Lower leg skin (tissue), 4 donors: ENCODE measurements at regions not wholly inside any gene's neighbourhood (a gene's known extent, or its start where the extent isn't known, plus 50 kb on each side); places are given as distances from the start of the nearest gene placed in this dataset.

Experiments used
- DNase-seq, 2 donors: peaks; one replicate each; pipeline ENCODE4 v3.0.0-alpha.2; 2019; ENCODE audit warnings: low spot score in 2 of 2
- H3K4me3 ChIP-seq: fragments of 200-600 bp; sonication (generic); 2 replicates; pipeline ENCODE4 v1.5.1; 2017; ENCODE audit warnings: mild to moderate bottlenecking, low read depth; ENCODE audit not compliant: poor library complexity, severe bottlenecking
- CTCF ChIP-seq, 3 donors: fragments of 450-650 bp; IDR thresholded peaks; one replicate each; pipeline ENCODE4 v1.5.1; 2016; ENCODE audit warnings: antibody characterized with exemption in 3 of 3, mild to moderate bottlenecking in 3 of 3, moderate library complexity in 2 of 3
- POLR2A ChIP-seq, 2 donors: fragments of 450-650 bp; IDR thresholded peaks; one replicate each; pipeline ENCODE4 v1.6.1; 2016 to 2017; ENCODE audit warnings: antibody characterized with exemption in 2 of 2, mild to moderate bottlenecking in 1 of 2, moderate library complexity in 1 of 2
- WGBS, 2 donors: methylation state at CpG; one replicate each; pipeline ENCODE4 v1.1.5; 2018; 5-methylcytosine and 5-hydroxymethylcytosine counted together
- intact Hi-C: fragments of 100-400 bp; cut with DNase I; formaldehyde crosslinking; loops from one replicate; pipeline ENCODE4 v1.15.0; 2023; ENCODE audit warnings: low total_unique reads

- intact Hi-C loops: no loop called here
- no peak overlapping the region for H3K4me3 ChIP-seq
- WGBS, 2 donors: 82 to 91% methylated on average over 4 of the region's 4 CpGs
- DNase-seq: no peak
- TF ChIP-seq POLR2A (IDR thresholded peaks at IDR 0.05) (no peak), CTCF (IDR thresholded peaks at IDR 0.05) (no peak)
These were observed 1438.7 kb upstream of the ZEB2 start for GRCh38 chr2:145958611-145959010.

GRCh38 chr2:145957929-145958328, 1438.0 kb upstream of the ZEB2 start:
- intact Hi-C loops: no loop called here
- H3K4me3 ChIP-seq: no peak overlapping the region
- WGBS, 2 donors: 0% methylated on average over 1 of the region's 1 CpG
- no peak for TF ChIP-seq POLR2A (IDR thresholded peaks at IDR 0.05)
- no peak for TF ChIP-seq CTCF (IDR thresholded peaks at IDR 0.05)
- DNase-seq: no peak

GRCh38 chr2:145939949-145940348, 1420.0 kb upstream of the ZEB2 start:
- 18 to 29% methylated on average over 1 of the region's 1 CpG for WGBS, 2 donors
- no peak overlapping the region for H3K4me3 ChIP-seq
- no peak for DNase-seq
- intact Hi-C loops: no loop called here
- TF ChIP-seq POLR2A (IDR thresholded peaks at IDR 0.05): no peak
- TF ChIP-seq CTCF (IDR thresholded peaks at IDR 0.05): no peak

GRCh38 chr2:145935016-145935415, 1415.1 kb upstream of the ZEB2 start:
- TF ChIP-seq CTCF (IDR thresholded peaks at IDR 0.05) (no peak), POLR2A (IDR thresholded peaks at IDR 0.05) (no peak)
- H3K4me3 ChIP-seq: no peak overlapping the region
- intact Hi-C loops: no loop called here
- 79 to 83% methylated on average over 4 of the region's 4 CpGs for WGBS, 2 donors
- no peak for DNase-seq

GRCh38 chr2:145931781-145932395, 1412.0 kb upstream of the ZEB2 start:
- TF ChIP-seq CTCF (IDR thresholded peaks at IDR 0.05): no peak
- TF ChIP-seq POLR2A (IDR thresholded peaks at IDR 0.05): no peak
- intact Hi-C loops: no loop called here
- no peak for DNase-seq
- 59 to 60% methylated on average over 2 of the region's 2 CpGs for WGBS, 2 donors
- no peak overlapping the region for H3K4me3 ChIP-seq

GRCh38 chr2:145930318-145930717, 1410.4 kb upstream of the ZEB2 start:
- intact Hi-C loops: no loop called here
- 35 to 37% methylated on average over 2 of the region's 2 CpGs for WGBS, 2 donors
- TF ChIP-seq POLR2A (IDR thresholded peaks at IDR 0.05) (no peak), CTCF (IDR thresholded peaks at IDR 0.05) (no peak)
- DNase-seq: no peak
- H3K4me3 ChIP-seq: no peak overlapping the region
